ENCODE measurements at regions not wholly inside any gene's neighbourhood (a gene's known extent, or its start where the extent isn't known, plus 50 kb on each side); places are given as distances from the start of the nearest gene placed in this dataset.
"Not testable (repeated sequence)": the region's sequence is repeated elsewhere in the genome, so short reads cannot be mapped to it uniquely, and the experiment has no call there.

DNA sequence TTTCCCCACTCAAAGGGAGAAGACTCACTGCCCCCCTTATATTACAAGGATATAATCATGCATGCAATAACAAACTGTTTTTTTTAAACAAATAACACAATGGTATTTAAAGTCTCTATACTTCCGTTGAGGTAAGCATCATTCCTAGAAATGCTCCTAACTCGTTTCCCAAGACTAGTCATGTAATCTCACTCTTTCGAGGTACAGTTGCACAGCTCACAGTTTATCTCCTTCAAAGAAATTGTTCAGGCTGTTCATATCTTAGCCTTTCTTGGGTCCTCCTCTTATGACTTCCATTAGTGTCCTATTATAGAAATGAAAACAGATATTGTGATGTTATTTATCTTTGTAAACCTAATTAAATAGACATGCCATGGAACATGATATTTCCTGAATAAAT, 705.0 kb downstream of the KCNT2 start:
- no peak for DNase-seq

DNA sequence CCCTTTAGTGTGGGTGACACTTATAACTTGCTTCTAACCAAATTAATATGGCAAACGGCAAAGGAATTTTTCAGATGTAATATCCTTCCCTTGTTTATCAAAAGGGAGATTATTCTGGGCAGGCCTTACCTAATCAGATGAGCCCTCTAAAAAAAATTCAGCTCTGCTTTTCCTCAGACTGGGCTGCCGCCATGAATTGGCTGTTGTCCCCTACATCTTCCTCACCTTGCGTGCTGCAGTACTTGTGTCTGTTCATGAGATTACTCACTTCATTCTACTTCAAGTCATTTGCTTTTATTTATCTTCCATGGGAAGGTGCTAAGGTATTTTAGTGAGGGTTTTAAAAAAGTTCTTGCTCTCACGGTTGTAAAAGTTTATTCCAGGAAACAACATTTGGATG, 705.5 kb downstream of the KCNT2 start:
- DNase-seq, result no peak

DNA sequence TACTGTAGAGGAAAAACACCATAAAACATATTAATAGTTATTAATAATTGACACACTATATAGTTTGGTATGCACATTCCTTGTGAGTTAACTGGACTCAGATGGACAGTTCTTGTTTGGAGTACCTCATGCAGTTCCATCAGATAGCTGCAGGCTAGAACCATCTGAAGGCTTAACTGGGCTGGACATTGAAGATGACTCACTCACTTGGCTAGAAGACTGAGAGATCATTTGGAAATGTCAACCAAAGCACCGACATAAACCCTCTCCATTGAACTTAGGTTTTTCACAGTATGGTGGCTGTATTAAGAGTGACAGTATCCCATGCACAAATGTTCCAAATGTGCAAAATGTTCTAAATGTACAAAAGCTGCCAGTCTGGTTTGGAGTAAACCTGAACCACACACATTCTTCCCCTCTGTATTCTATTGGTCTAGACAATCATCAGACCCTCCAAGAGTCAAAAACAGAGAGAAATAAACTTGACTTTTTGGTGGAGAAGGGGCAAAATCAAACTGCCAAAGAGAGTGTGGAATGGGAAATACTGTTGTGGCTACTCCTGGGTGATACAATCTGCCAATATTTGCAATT, 708.4 kb downstream of the KCNT2 start:
- DNase-seq, result no peak

DNA sequence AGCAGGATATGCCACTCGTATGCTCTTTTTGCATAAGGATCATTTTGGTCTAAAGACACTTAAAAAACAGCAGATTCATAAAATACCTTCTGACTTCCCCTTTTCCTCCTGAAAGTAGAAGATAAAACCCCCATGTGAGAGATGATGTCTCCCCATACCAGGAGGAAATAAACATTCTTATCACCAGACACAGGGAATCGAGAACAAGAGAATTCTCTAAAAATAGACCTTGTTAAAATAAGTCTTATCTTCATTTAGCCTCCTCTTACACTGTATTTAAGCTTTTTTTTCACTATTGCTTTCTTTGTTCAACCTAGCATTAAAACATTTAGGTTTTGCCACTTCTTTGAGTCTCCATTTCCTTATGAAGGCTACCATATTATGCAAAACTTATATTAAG, 709.3 kb downstream of the KCNT2 start:
- DNase-seq, result no peak

DNA sequence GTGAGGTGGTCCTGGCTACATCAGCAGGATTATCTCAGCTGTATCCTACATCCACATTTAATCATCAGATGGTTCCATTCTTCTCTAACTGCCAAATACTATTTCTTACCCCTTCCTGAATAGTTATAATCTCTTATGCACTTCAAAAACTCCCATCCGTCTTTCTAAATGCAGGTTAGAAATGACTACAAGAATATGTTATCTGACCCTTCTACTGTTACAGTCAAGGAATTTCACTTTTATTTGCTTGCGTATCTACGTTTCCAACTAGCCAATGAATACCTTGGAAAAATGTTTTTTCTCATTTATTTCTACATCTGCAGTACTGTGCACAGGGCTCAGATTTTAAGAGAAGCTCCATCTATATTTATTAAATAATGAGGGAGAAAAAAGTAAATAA, 709.9 kb downstream of the KCNT2 start:
- no peak for DNase-seq

DNA sequence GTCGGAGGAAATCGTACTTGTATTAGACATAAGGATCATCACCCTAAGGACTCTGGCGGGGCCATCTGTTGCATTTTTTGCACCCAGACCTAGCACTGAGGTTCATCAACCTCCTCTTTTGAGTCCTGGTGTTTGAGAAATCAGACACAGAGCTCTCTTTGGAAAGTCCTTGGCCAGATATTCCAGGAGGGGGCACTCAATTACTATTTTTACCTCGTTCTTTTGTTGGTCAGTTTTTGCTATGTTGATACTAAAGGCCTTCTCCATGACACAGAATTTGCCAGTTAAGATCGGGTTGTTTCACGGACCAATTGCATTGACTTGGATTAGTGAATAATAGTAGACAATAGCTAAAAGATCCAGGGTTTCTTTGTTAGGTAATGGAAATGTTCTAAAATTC, 711.2 kb downstream of the KCNT2 start:
- no peak for DNase-seq

DNA sequence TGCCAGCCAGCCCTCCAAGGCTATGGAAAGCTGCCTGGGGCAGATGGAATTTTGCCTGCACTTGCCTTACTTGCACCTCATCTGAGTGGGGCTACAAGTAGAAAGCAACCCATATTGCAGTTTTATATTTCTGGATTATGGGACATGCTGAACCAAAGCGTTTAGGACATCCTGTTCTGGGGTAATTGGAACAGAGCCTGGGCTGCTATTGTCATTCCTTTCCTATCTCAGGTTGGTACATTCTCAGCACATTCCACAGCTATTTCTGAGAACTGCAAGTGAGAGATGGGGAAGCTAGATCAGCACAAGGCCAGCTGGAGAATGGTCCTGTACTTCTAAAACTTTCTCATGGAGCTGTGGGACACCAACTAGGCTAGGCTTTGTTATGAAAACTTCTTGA, 713.8 kb downstream of the KCNT2 start:
- DNase-seq, result no peak

DNA sequence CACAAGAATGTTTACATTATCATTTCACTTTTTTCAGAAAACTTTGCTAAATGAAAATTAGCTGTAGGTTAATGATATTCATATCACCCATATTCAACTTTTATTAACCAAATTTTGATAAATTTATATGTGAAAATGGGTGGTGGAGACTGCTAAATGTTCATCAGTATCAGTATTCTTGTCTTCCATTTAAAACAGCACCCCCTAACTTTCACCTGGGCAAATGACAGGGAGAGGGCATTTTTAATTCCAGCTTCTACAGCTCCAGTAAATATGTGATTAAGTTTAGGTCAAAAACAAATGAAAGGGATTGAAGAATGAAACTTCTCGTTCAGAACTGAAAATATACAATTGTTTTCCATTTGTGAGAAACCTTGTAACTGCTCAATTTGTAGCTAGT, 722.2 kb downstream of the KCNT2 start:
- no peak for DNase-seq

DNA sequence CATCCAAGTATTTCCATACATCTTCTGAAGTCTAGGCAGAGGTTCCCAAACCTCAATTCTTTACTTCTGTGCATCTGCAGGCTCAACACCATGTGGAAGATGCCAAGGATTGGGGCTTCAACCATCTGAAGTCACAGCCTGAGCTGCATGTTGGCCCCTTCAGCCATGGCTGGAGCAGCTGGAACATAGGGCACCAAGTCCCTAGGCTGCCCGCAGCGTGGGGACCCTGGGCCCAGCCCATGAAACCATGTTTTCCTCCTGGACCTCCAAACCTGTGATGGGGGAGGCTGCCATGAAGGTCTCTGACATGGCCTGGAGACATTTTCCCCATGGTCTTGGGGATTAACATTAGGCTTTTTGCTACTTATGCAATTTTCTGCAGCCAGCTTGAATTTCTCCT, 729.8 kb downstream of the KCNT2 start:
- no peak for DNase-seq

DNA sequence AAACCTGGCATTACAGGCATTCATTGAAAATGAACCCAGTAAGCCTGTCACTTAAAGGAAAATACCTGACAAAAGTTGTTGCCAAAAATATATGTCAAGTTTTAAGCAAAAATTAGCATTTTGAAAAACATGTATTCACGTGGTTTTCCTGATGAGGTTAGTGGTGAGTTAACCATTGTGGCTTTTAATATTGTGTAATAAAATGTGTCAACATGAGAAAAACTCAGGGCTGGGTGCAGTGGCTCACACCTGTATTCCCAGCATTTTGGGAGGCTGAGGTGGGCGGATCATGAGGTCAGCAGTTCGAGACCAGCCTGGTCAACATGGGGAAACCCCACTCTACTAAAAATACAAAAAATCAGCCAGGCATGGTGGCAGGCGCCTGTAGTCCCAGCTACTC, 731.4 kb downstream of the KCNT2 start:
- DNase-seq, result no peak

DNA sequence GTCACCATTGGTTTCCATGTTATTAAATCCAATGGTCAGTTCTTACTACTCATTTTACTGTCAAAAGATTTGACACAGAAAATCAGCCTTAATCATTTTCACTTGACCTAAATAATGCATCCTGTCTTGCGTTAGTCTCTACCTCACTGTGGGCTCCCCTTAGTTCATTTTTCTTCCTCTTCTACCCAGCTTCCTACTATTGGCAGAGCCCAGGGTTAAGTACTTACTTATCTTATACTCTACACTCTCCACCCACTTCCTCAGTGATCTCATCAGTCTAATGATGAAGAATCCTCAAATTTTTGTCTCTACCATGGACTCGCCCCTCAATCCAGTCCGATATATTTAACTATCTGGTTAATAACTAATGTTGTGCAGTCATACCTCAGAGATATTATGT, 735.9 kb downstream of the KCNT2 start:
- no peak for DNase-seq

DNA sequence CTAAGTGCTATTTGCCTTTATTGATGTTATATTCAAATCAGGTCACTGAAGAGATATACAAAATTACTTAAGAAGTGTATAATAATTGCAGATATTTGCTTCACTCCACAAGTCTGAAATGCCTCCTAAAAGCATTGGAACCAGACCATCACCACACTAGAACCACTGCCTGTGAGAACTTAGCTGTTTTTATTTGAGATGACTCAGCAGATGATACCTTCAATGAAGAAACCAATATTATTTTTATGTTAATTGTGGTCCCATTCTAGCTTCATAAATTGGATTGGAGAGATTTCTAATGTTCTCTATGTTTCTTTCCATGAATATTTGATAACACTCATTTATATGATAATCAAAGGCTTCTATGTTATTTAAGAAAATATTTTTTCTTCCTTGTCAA, 740.6 kb downstream of the KCNT2 start:
- DNase-seq, result no peak

DNA sequence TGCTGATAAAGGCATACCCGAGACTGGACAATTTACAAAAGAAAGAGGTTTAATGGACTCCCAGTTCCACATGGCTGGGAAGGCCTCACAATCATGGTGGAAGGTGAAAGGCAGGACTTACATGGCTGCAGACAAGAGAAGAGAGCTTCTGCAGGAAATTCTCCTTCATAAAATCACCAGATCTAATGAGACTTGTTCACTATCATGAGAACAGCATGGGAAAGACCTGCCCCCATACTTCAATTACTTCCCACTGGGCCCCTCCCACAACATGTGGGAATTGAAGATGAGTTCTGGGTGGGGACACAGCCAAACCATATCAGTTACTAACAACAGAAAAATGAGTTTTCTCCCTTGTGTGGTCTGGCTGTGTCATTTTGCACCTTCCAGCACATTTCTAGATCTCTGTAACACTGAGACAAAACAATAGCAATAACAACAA, 741.4 kb downstream of the KCNT2 start:
- no peak for DNase-seq

DNA sequence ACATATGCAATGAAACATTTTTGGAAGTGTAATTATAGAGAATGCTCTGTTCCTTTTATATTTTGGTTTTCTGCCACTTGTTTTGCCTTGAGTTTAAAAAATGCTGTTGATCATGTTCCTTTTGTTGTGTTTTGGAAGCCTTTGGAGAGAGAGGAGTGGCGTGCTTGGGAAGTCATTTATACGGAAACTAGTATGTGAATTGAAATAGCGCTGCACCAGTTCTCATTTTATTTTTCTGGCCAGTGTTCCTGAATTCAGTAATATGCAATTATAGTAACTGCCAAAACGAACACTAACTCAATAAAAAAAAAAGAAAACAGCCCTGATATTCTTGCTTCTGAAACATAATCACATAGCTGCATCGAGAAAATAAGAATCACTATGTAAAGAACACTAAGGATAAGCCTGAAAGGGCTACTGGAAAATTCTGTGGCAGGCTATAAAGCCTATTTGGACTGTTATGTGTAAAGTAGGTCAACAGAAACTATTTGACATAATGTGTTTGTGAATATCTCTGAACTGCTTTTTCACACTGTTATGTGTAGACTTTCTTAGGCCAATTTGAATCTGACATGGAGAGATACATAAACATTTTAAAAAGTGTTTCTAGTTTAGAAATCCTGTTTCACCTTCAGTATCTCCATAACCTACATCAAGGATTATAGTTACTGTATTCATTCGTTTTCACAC, 742.0 kb downstream of the KCNT2 start:
- DNase-seq, result no peak

DNA sequence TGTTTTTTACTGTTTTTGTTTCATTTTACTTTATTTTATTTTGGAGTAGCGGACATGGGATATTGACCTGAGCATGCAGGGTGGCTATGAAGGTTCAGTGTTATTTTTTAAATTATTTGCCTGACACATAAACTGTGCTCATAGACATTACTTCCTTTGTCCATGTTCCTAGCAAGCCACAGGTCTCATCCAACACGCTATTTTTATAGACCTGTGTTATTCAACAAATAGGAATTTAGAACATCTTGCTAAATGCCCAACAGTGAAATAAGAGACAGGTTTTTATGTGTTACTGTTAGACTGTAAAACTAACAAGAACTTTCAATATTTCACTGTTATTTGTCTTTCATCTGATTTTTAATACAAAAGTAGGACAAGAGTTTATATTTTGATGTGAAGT, 756.4 kb downstream of the KCNT2 start:
- no peak for DNase-seq

DNA sequence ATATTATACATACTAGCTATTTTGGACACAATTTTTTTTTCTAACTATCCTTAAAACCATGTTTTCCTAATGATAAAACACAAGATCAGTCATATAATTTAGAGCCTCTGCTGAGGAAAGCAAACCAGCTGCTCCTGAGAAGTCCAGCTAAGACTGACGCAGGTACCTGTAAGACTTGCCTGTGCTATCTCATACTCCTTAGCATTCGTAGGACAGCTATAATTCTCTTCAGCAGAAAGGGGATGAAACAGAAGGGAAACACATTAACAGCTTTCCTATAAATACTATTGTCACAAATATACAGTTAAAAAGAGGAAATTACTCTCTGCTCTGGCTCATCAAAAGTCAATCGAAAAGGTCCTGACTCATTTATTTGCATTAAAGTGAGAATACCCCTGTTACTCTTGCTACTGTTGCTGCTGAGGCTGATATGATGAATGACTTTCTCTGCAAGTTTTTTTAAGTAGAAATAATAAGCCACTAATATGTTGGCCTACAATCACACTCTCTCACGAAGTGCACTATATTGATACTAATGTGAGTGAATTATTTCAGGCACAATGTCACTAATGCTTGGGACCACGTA, 757.1 kb downstream of the KCNT2 start:
- DNase-seq, result no peak

DNA sequence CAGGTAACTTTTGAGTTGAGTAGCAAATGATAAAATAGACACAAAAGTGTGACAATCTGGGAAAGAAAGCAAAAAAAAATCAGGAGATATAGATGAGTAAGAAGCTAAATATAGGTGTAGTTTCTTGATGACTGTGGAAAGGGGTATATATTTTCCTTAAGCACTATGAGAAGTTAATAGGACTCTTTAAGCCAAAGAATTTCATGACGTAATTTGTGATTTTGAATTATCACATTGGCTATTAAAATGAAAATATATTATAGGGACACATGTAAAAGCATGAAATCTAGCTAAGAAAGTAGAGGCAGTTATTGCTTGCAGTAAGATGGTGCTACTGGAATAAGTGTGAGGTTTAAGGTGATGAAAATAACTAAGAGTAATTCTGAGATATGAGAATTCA, 759.1 kb downstream of the KCNT2 start:
- no peak for DNase-seq

DNA sequence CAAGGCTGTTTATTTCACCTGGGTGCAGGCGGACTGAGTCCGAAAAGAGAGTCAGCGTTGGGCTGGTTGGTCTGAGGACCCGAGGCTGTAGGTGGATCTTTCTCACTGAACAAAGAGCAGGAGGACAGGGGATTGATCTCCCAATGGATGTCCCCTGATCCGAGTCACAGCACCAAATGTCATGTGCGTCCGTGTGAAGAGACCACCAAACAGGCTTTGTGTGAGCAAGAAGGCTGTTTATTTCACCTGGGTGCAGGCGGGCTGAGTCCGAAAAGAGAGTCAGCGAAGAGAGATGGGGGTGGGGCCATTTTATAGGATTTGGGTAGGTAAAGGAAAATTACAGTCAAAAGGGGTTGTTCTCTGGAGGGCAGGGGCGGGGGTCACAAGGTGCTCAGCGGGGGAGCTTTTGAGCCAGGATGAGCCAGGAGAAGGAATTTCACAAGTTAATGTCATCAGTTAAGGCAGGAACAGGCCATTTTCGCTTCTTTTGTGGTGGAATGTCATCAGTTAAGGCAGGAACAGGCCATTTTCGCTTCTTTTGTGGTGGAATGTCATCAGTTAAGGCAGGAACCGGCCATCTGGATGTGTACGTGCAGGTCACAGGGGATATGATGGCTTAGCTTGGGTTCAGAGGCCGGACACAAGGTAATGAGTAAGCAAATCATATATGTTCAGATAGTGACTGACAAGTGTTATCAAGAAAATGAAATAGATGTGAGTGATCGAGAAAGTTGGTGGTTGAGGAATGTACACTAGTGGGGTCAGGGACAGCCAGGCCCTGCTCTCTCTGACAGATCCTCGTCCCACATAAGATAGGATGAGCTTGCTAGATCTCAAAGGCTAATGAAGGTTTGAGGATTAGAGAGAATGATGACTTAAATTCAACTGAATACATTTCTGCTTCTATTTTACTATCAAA, 760.0 kb downstream of the KCNT2 start:
- not testable (repeated sequence) for DNase-seq

DNA sequence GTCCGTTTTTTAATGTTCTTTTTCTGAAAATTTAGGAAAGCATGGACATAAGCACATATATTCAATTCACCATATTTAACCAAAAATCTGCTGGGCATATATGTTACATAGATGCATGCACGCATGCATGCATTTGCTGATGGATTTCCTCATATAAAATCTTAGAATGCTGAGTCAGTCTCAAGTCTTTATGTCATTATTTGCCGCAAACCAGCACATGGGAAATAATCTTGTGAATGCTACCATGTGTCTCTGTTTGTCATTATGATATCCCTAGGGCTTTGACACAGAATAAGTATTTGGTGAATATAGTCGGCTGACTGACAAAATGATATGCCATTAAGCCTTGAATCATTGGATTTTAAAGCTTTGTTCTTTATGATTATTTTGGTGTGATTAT, 776.5 kb downstream of the KCNT2 start:
- DNase-seq, result no peak

DNA sequence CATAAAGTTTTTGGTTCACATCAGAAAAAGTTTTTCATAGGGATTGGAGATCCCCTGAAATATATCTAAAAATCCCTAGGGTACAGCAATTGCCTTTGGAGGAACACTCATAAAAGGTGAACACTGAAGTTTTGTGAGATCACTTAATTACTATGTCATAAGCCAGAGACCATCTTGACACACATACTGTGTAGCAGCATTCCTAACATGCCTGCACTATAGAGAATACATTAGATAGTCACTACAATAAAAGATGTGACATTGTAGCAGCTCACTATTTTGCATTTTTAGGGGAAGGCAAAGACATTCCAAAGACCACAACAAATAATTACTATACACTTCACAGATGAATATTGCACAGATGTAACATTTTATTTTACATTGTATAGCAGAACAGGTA, 779.9 kb downstream of the KCNT2 start:
- DNase-seq, result no peak

DNA sequence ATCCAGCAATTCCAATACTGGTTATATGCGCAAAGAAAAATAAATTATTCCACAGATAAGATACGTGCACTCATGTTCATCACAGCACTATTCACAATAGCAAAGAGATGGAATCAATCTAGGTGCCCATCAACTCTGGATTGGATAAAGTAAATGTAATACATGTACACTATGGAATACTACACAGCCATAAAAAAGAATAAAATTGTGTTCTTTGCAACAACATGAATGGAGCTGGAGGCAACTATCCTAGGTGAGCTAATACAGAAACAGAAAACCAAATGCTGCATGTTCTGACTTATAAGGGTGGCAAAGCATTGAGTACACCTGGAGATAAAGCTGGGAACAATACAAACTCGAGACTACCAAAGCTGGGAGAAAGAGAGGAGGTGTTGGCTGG, 787.3 kb downstream of the KCNT2 start:
- no peak for DNase-seq

DNA sequence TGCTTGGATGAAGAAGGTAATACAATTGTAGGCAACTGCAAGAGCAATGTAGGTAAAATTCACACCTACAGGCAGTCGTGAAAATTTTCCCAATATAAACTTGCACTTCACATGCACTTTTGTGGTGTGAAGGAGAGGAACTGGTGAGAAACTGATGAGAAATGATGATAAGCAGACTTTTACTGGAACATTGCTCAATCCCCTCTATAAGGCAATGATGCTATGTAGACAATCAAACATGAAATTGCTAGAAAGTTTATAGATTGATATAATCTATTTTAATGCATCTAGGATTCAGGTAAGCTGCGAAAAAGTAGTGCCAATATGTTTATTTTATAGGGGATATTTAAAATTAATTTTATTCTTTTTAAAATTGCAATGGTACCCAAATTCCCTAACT, 802.2 kb downstream of the KCNT2 start:
- DNase-seq, result no peak

DNA sequence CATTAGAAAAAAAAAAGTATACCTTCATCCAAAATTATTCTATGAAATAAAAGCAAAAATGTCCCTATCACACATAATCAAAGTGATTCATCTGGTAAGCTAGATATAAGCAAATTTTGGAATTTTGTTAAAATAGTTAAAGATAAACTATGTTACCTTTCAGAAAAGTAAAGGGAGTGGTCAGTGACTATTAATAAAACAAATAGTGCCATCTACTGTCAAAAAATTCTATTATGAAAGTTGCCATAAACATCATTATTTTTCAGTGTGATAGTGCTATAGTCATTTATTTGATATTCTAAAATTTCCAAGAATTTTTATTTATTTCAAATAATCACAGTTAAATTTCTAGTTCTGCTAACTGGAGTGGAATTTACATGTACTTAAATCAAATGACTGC, 803.7 kb downstream of the KCNT2 start:
- DNase-seq, result no peak

DNA sequence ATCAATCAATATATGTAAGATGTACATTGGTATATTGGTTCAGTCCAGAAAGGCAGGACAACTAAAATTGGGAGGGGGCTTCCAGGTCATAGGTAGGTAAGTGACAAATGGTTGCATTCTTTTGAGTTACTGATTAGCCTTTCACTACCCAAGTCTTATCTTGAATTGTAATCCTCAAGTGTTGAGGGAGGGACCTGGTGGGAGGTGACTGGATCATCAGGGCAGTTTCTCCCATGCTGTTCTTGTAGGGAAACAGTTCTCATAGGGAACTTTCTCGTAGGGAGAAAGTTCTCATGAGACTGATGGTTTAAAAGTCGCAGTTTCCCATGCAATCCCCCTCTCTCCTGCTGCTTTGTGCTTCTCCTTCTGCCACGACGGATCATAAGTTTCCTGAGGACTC, 809.2 kb downstream of the KCNT2 start:
- DNase-seq, result no peak
